ENCODE measurements at regions not wholly inside any gene's neighbourhood (a gene's known extent, or its start where the extent isn't known, plus 50 kb on each side); places are given as distances from the start of the nearest gene placed in this dataset.

DNA sequence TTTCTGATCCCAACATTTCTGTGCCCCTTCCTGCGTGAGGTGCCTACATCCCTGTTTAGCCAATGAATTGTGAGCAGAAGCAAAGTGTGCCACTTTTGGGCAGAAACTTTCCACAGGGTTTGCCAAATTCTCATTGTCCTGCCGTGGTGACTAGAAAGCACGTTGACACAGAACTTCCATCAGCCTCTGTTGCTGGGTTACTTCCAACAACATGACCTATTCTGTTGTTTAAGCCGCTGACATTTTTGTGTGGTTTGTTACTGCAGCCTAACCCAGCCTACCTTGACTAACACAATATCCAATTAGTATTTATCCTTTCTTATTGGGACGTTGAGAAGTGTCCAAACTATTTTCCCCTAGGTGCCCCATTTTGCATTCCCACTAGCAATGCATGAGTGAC, 136.8 kb downstream of the URB2 start:
- DNase-seq, result no peak

DNA sequence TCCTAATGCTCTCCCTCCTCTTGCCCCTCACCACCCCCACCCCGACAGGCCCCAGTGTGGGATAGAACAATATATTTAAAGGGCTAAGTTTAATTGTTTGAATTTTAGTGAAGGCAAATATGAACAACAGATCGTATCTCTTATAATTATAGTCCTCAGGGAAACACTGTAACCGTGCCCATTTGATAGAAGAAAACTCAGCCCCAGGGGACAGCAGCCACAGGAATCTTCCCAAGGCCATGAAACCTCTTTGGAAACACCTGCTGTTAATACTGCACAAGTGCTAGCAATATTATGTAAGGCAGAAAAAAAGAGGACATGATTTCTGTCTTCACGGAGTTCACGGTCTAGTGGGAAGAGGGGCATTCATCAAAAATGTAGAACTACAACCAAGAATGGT, 142.2 kb downstream of the URB2 start:
- DNase-seq, result no peak

DNA sequence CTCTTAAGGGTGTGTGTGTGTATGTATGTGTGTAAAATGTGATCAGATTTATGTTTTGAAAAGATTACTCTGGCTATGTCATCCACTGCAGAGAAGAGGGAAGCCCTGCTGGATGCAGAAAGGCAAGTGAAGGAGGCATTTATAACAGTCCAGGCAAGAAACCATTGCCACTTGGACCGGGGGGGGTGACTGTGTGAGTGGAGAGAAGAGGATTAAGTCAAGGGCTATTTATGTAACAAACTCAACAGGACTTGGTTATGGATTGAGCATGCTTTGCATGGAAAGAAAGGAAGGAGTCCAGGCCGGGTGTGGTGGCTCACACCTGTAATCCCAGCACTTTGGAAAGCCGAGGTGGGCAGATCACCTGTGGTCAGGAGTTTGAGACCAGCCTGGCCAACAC, 143.0 kb downstream of the URB2 start:
- DNase-seq, result no peak

DNA sequence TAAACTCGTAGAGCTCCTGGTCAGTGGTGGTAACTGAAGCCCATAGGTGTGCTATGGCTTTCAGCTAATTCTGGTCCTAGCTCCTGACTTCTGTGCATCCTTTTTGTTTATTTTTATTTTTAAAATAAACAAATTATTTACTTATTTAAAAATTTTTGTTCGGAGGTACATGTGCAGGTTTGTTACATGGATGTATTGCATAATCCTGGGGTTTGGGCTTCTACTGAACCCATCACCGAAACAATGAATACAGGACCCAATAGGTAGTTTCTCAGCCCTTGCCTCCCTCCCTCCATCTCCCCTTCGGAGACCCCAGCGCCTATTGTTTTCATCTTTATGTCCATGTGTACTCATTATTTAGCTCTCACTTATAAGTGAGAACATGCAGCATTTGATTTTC, 143.8 kb downstream of the URB2 start:
- no peak for DNase-seq

DNA sequence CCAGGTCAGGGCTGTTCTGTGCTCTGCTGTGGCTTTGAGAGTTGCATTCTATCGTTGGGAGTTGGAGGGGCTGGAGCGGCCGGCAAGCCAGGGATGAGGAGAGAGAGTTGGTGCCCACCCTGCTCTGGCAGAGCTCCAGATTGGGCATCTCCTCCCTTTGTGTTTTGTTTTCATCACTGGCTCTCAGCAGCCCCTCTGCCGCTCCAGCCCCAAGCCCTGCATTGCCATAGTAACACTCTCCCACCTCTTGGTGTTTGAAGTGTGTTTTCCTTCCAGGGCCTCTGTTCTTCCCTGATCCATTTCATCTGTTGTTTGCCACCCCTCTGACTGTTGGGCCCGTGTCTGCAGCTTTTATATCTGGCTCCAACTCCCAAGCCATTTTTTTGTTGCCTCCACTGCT, 152.7 kb downstream of the URB2 start:
- DNase-seq, result no peak

DNA sequence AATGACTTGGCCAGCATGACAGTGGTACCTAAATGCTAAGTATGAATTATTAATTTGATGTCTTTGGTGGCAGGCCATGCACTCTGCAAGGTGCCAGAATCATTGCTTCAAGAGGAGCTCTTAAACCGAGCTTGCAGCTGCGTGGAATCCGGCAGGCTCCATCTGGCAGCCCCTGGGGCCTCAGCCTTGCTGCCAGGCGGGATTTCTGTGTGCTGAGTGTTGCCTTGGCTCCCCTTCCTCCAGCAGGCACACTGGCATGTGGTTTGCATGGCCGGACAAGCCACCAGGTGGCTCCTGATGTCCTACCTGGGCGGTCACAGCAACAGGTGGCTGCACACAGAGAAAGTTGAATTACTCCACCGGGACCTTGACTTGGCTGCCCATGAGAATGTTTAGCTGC, 155.4 kb downstream of the URB2 start:
- no peak for DNase-seq

DNA sequence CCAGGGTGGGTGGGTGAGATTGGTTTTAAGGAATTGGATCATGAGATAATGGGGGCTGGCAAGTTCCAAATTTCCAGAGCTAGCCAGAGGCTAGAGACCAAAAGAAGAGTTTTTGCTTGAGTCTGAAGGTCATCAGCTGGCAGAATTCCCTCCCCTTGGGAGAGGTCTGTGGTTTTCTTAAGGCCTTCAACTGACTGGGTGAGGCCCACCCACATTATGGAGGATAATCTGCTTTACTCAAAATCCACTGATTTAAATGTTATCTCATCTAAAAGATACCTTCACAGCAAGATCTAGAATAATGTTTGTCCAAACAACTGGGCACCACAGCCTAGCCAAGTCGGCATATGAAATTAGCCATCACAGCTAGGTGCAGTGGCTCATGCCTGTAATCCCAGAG, 156.4 kb downstream of the URB2 start:
- DNase-seq, result no peak

DNA sequence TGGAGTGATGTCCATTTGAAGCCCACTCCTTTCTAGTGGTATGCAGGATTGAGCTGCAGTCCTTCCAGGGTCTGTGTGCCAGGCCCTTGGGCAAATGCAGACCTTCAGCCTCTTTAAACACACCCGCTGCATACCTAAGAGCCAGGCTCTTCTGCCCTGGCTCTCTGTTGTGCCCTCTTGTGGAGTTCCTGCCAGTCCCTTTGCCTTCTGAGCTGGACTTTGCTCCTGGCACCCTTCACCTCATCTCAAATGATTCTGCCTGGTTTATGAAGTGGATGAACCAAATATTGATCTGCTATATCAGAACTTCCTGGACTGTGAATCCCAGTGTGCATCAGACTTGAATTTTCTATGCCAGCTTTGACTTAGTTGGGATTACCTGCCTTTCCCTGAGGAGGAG, 158.8 kb downstream of the URB2 start:
- DNase-seq, result no peak

DNA sequence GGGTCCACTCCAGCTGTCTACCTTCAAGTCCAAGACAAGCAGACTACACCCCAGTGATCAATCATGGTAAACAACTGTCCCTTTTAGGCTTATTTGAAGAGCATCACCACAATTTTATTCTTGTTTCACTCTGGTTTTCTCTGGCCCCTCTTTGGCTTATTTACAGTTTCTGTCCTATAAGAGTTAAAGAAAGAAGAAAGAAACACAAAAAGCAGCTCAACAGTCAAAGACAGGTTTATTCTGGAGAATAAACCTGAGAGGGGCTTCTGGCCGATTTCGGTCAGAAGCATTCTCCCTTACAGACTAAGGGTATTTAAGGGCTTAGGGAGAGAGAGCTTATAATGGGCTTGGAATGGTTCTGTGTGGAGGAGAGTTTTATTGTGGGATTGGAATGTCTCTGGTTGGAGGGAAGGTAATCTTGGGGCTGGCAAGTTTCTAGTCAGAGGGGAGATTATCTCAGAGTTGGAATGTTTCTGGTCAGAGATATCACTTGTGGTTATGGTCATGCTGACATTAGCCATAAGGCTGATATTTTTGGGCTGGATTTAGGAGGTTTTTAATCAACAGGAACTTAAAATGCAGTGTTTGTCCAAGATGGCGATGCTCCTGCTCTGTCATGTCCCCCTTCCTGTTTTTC, 161.0 kb downstream of the URB2 start:
- DNase-seq, result no peak

DNA sequence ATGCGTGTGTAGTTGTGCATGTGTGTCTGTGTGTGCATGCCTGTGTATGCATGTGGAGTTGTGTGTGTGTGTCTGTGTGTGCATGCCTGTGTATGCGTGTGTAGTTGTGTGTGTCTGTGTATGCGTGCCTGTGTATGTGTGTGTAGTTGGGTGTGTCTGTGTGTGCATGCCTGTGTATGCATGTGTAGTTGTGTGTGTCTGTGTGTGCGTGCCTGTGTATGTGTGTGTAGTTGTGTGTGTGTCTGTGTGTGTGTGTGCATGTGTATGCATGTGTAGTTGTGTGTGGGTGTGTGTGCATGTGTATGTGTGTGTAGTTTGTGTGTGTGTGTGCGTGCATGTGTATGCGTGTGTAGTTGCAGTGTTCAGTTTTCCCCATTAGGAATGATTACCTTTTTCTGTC, 162.0 kb downstream of the URB2 start:
- DNase-seq, result no peak

DNA sequence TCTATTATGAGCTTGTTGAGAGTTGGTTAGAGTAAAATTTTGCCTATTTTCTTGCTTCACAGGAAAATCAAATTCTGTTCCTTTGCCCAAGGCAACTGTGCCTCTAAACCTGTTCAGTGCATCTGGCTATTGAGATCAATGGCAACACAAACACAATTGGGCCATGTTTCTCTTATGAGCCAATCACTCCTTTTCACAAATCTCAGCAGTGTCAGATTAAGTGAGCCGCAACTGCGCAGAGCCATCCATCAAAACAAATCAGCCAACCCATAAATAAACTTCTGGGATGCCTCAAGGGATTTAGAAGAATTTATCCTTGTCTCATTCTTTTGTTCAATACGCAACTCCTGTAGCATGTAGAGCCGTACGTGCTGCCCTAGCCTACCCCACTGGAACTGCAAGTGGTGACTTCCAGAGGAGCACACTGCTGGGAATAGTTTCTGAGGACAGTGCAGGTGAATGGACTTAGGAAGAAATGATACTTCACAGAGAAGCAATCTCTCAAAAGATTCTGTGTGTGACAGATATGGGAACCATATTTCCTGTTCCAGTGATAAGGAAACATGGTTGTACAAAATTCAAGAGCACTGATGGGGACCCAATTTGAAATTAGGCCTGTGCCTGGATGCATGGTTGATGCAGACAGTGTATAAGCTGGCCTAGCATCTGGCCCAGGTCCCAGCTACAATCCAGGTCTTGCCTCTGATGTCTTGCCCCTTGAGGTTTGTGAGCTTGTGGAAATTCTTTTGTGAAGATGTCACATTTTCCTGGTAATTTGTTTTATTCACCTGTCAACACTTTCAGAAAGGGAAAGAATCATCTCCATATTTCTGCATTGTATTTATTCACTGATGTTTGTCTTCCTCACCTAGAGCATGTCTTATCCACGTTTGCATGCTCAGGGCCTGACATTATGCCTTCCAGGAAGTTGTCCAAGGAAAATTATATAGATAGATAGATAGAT, 166.2 kb downstream of the URB2 start:
- DNase-seq, result no peak

DNA sequence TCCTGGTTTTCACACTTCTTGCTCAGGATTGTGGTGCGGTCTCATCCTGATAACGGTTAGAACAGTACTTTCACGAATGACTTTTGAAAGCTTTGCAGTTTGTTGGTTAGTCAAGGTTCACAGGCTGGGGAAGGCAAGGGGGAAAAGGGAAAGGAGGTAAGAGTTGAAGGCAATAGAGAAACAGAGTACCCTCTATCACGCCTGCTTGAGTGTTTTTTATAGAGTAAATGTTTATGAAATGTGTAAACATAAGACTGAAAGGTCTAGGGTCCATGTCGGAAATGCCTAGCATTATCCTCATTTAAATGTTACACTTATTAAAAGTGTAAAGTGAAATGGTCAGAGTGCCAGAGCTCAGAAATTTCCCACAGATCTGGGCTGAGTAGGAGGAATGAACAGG, 167.4 kb downstream of the URB2 start:
- no peak for DNase-seq

DNA sequence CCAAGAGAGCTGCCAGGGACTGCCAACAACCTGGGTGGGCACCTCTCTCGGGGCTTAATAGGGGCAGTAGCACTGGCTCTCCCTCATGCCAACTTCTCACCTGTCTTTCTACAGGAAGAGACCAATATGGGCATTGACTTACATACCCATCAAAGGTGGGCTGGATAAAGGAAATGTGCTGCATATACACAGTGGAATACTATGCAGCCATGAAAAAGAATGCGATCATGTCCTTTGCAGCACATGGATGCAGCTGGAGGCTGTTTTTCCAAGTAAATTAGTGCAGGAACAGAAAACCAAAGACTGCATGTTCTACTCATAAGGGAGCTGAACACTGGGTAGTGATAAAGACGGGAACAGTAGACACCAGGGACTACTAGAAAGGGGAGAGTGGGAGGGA, 172.5 kb downstream of the URB2 start:
- no peak for DNase-seq

DNA sequence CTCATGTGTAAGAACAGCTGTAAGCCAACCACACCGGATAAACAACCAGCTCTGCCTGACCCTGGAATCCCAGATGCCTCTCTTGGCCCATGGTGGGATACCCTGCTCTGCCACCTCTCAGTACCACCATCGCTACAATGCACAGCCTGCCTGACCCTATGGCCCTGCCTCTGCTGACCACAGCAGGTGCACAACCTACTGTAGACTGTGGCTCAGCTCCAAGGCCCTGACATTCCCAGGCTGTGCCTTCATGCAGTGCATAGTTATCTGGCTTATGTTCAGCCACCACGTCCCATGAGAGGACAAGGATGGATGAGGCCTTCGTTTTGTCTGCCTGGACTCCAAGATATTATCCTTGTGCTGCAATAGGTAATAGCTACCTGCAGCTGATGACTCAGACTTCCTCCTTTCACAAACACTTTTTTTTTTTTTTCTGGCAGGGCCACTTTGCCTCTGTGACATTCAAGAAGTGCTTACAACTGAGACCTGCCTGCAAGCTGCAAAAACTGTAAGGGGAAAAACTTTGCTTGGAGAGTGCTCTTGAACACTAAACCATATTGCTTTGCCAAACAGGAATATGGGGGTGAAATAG, 177.7 kb downstream of the URB2 start:
- DNase-seq, result no peak

DNA sequence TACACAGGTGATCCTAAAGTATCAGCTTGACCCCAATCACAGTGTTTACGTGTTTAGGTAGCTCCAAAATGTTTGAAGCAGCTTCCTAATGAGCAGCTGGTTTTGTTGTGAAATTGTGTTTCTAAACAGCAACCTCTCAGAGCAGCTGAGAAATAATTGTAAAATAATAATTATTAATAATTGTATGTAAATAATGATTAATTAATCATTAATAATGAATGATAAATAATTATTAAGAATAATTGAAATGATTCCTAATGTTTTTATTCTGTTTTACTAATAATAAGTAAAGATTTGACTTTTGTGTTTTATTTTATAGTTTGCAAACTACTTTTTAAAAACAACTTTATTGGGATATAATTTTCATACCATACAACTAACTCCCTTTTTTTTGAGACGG, 182.2 kb downstream of the URB2 start:
- DNase-seq, result no peak

DNA sequence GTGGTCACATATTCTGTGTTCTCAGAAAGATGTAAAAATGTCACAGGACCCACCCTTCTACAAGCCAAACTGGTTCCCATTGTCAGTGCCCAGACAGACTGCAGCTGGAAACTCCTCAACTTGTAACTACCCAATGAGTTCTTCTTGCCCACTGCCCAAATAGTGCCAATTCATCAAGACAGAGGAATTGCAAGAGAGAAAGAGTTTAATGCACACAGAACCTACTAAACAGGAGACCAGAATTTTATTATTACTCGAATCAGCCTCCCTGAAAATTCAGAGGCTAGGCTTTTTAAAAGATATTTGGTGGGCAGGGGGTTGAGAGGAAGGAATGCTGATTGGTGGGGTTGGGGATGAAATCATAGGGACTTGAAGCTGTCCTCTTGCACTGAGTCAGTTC, 184.1 kb downstream of the URB2 start:
- no peak for DNase-seq

DNA sequence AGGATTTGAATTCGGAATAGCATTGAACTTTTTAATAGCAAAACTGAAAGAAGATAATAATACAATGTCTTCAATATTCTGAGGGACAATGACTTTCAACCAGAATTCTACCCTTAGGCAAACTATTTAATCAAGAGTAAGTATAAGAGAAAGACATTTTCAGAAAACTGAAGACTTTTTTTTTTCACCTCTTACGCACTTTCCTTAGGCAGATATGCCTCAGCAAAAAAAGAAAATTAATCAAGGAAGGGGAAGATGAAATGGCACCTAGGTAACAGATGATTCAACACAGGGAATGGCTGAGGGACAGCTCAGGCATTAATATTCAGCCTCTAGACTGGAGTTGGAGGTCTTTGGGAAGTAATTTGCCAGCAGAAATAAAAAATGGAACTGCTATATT, 184.9 kb downstream of the URB2 start:
- no peak for DNase-seq

DNA sequence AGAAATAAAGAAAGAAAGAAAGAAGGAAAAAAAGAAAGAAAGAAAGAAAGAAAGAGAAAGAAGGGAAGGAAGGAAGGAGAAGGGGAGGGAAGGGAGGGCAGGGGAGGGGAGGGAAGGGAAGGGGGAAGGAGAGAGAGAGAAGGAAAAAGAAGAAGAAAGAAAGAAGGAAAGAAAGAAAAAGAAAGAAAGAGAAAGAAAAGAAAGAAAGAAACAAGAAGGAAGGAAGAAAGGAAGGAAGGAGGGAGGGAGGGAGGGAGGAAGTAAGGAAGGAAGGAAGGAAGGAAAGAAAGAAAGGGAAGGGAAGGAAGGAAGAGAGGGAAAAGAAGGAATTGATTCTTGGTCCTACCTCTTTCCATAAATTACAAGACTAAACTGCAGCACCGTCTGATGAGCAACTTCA, 186.1 kb downstream of the URB2 start:
- no peak for DNase-seq

DNA sequence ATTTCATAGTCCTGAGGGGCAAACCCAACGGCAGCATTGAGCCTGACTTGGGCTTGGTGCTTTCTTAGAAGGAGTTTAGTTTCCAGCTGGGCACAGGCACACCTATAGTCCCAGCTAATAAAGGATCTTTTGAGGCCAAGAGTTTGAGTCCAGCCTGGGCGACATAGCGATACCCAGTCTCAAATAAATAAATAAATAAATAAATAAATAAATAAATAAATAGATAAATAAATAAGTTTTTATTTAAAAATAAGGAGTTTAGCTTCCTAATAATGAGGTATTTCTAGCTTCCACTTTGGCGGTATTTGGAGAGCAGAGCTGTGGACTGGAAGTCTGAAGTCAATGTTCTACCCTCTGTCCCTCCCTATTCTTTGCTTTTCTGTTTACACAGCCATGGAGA, 186.6 kb downstream of the URB2 start:
- no peak for DNase-seq

DNA sequence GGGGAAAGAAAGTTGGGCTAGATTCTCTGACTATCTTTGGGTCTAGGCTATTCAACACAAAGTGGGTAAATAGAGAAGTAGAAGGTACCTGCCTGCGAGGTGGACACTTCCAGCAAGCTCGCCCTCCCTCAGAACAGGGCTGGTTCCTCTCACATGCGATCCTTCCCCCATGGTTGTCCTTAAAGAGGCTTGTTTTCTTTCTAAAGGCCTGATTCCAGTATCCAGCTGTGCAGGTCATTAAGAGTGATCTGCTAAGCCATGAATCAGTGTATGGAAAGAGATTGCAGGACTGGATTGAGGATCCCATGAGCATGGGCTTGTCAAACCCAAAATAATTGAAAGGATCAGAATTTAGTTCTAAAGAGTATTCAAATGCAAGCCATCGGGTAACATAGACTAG, 189.0 kb downstream of the URB2 start:
- no peak for DNase-seq

DNA sequence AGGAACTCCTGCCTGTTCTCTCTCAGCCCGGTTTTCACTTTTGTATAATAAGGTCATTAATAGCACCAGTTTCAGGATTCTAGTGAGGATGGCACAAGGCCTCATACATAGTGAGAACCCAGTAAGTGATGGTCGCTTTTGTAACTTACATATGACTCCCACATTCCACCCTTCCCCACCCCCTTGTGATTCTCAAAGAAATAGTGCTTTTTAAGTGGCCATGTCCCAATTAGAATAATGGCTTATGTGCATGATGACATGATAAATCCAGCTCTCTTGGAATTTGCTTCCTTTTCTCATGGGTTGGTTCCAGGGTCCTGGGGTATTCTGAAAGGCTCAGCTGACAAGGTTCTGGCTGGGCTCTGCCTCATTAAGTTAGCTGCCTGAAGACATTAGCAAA, 189.9 kb downstream of the URB2 start:
- DNase-seq, result no peak

DNA sequence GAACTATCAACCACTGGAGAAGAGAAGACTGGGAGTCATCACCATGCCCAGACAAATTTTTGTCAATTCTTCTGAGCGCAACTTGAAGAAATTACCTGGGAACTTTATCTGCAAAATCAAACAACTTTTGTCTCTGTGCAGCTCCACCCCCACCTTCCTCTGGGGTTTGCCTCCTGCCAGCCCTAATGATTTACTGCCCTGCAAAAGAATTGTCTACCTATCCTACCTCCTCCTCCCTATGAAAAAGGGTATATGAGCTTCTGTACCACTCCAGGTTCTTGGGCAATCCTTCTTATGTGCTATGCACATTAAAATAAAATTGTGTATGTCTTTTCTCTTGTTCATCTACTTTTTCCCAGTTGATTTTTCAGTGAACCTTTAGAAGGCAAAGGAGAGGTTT, 191.9 kb downstream of the URB2 start:
- DNase-seq, result no peak

DNA sequence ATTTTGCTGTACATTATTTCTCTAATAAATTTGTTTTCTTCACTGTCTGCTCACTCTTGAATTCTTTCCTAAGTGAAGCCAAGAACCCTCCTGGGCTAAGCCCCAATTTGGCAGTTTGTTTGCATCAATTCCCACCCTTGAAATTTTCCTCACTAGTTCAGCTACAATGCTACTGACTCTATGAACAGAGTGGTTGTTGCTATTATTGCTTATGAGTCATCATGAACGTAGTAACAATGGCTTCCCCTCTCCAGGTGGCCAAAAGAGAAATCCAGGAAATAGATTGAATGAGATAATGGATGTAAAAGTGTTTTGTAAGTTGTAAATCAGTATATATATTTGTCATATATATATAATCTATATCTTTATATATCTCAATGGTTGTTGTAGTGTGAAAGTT, 193.0 kb downstream of the URB2 start:
- no peak for DNase-seq

DNA sequence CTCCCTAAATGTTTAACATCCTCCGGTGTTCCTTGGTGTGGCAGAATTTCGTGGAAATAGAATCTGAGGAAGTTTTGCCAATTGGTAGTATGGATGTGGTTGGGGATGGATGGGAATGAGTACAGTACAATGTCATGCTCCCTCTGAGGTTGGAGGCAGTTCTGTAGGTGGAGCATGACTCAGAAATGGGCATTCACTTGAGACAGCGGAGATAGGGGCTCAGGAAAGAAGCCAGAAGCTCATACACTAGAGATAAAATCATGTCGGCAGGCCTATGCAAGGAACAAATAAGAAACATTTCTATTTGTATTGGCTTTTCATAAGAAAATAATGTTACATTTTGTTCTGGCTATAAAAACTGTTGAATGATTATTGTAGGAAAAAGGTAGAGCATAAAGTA, 196.0 kb downstream of the URB2 start:
- no peak for DNase-seq
